ENCODE measurements at regions not wholly inside any gene's neighbourhood (a gene's known extent, or its start where the extent isn't known, plus 50 kb on each side); places are given as distances from the start of the nearest gene placed in this dataset.

DNA sequence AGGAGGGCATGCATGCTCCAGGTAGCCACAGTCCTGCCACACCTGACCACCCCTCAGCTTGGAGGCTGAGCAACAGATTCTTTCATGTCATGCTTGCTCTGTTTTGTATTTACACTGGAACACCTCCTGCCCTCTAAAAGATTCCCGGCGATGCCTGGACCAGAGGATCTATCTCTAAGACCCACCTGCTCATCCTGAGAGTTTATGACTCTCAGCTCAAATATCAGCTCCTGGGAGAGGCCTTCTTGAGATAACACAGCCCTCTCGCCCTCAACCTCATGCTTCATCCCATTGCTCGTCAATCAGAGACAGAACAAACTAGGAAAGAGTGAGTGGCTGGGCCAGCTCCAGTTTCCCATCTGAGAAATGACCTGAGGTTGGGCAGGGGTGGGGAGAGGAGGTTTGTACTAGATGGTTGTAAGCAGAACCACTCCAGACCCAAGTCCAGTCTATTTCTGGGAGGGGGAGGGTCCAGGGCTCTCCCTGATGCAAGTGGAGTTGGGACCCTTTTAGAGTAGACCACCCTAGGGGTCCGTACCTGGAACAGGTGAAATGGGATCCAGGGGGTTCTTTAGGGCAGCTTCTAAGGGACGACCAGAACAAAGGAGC, 524.5 kb downstream of the MATN1 start:
- intact Hi-C loops (cut with DNase I; ENCODE audit: low total_unique reads) = no loop called here
- peaks cover 0 to 38% (median 0%) of the 10 kb centered on the region in 7 donors for H3K27me3 ChIP-seq (replicated peaks in 1 of 7)
- peaks cover 0 to 22% (median 11%) of the 10 kb centered on the region in 8 donors for H3K9me3 ChIP-seq
- no peaks in the 10 kb centered on the region for H3K36me3 ChIP-seq
- no peak overlapping the region for H3K4me3 ChIP-seq
- no peak for TF ChIP-seq POLR2A (IDR thresholded peaks at IDR 0.05)
- TF ChIP-seq, protein P1, sequence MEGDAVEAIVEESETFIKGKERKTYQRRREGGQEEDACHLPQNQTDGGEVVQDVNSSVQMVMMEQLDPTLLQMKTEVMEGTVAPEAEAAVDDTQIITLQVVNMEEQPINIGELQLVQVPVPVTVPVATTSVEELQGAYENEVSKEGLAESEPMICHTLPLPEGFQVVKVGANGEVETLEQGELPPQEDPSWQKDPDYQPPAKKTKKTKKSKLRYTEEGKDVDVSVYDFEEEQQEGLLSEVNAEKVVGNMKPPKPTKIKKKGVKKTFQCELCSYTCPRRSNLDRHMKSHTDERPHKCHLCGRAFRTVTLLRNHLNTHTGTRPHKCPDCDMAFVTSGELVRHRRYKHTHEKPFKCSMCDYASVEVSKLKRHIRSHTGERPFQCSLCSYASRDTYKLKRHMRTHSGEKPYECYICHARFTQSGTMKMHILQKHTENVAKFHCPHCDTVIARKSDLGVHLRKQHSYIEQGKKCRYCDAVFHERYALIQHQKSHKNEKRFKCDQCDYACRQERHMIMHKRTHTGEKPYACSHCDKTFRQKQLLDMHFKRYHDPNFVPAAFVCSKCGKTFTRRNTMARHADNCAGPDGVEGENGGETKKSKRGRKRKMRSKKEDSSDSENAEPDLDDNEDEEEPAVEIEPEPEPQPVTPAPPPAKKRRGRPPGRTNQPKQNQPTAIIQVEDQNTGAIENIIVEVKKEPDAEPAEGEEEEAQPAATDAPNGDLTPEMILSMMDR (IDR thresholded peaks at IDR 0.05 in 8 of 11, conservative IDR thresholded peaks at IDR 0.05 in 3 of 11) = no peak
- 66 to 79% (median 72%) methylated on average over 6 of the region's 6 CpGs for WGBS, 5 donors
- H3K4me1 ChIP-seq = peaks cover 0 to 6% (median 0%) of the 10 kb centered on the region in 6 donors
- no peak for DNase-seq
- H3K27ac ChIP-seq = no peak overlapping the region

DNA sequence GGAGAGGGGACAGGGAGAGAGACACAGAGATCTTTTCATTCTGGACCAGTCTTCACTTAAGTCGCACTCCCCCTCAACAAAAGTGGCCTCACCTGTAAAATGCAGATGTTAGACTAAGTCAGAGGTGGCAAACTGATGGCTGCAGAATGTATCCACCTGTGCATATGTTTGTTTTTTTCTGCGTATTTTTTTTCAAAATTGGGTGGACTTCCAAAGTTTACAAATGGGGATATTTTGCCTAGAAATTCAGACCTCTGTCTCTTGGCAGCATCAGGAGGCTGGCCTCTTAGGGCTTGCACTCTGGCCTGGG, 525.0 kb downstream of the MATN1 start:
- Histone ChIP-seq H3K27me3 (replicated peaks in 1 of 7) (peaks cover 0 to 38% (median 0%) of the 10 kb centered on the region in 7 donors), H3K36me3 (no peaks in the 10 kb centered on the region), H3K4me1 (peaks cover 0 to 6% (median 0%) of the 10 kb centered on the region in 6 donors), H3K9me3 (peaks cover 0 to 22% (median 11%) of the 10 kb centered on the region in 8 donors), H3K4me3 (no peak overlapping the region), H3K27ac (no peak overlapping the region)
- no peak for DNase-seq
- intact Hi-C loops (cut with DNase I; ENCODE audit: low total_unique reads) = no loop called here
- TF ChIP-seq POLR2AphosphoS5 (IDR thresholded peaks at IDR 0.05) (no peak), POLR2A (IDR thresholded peaks at IDR 0.05) (no peak)
- TF ChIP-seq, protein P1 (IDR thresholded peaks at IDR 0.05 in 8 of 11, conservative IDR thresholded peaks at IDR 0.05 in 3 of 11) = no peak
- 77 to 93% (median 87%) methylated on average over 2 of the region's 2 CpGs for WGBS, 5 donors

DNA sequence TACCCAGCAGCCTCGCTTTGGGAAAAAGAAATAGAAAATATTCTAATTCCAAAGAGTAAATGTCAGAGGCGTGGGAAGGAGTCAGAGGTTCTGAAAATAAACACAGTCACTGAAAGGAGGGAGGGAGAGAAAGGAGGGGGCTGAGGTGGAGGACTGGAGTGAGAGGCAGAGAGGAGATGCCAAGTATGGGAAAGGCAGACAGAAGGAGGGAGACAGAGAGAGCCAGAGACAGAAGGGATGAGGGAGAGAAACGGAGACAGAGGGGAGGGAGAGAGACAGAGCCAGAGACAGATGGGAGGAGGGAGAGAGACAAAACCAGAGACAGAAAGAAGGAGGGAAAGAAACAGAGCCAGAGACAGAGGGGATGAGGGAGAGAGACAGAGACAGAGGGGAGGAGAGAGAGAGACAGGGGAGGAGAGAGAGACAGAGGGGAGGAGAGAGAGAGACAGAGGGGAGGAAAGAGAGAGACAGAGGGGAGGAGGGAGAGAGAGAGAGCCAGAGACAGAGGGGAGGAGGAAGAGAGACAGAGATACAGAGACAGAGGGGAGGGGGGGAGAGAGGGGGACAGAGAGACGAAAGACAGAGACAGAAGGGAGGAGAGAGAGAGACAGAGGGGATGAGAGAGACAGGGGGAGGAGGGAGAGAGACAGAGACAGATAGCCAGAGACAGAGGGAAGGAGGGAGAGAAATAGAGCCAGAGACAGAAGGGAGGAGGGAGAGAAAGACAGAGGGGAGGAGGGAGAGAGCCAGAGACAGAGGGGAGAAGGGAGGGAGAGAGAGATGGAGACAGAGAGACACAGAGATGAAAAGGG, 525.5 kb downstream of the MATN1 start:
- Histone ChIP-seq H3K27ac (no peak overlapping the region), H3K4me3 (no peak overlapping the region), H3K9me3 (peaks cover 0 to 22% (median 11%) of the 10 kb centered on the region in 8 donors), H3K4me1 (peaks cover 0 to 6% (median 0%) of the 10 kb centered on the region in 6 donors), H3K36me3 (no peaks in the 10 kb centered on the region), H3K27me3 (replicated peaks in 1 of 7) (peaks cover 0 to 38% (median 0%) of the 10 kb centered on the region in 7 donors)
- 42 to 62% (median 51%) methylated on average over 4 of the region's 4 CpGs for WGBS, 5 donors
- no peak for DNase-seq
- intact Hi-C loops (cut with DNase I; ENCODE audit: low total_unique reads) = no loop called here
- no peak for TF ChIP-seq POLR2AphosphoS5 (IDR thresholded peaks at IDR 0.05)
- TF ChIP-seq POLR2A (IDR thresholded peaks at IDR 0.05) = no peak
- TF ChIP-seq, protein P1 (IDR thresholded peaks at IDR 0.05 in 8 of 11, conservative IDR thresholded peaks at IDR 0.05 in 3 of 11) = no peak

Data from spleen (tissue), 11 donors.